ELF-1 (cell line): ENCODE measurements at regions not wholly inside any gene's neighbourhood (a gene's known extent, or its start where the extent isn't known, plus 50 kb on each side); places are given as distances from the start of the nearest gene placed in this dataset.

ENCODE experiments used
- DNase-seq: peaks from one replicate; pipeline ENCODE4 v3.0.0-alpha.2; 2016; ENCODE audit warnings: low read depth, low spot score

DNA sequence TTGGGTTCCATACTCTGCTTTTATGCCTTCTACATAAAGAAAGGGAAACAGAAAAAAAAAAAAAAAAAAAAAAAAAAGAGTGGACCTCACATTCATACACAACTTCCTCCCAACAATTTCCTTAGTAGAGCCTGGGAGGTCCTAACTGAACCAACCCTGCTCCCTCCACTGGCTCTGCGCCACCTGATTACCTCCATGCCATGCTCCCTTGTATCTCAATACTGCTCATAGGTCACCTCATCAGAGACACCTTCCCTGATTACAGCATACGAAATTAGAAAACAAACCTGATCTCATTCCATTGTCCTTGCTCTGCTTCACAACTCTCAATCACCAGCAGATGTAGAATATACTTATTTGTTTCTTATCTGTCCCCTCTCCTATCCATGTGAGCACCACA is 134.2 kb upstream of the EYA4 start:
- no peak for DNase-seq

DNA sequence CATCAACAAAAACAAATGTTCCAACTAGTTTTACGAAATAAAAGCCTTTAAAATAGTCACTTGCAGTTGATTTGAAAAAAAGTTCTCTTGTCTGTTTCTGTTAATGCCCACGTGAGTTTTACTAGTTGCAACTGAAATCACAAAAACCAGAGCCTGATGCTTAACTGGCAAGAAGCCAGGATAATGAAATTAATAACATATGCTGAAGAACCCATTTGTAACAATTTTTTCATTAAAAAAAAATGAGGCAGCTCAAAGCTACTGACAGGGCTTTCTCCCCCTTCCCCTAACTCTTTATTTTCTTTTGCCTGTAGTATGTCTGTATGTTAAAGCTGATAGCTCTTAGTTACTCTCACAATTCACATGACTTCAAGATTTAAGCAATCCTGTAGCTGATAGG is 132.7 kb upstream of the EYA4 start:
- no peak for DNase-seq

DNA sequence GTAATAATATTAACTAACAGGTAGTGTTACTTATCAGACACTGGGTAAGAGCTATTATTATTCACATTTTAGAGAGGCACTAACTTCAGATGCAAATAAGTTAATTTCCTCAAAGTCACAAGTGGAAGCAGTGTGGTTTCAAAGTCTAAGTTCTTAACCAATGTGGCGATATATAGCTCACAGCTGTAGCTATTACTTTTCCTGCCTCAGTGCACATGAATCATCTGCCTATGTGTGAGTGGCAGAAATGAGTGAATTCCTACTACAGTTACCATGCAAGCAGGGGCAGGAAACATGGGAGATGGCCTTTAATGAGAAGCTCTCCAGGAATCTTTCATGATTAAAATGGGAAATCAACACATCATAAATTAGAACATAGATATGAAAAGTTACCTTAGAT is 126.2 kb upstream of the EYA4 start:
- no peak for DNase-seq

GRCh38 chr6:133115946-133116345 is 125.2 kb upstream of the EYA4 start:
- no peak for DNase-seq

- no peak for DNase-seq
Measured at GRCh38 chr6:133128191-133128590, 113.0 kb upstream of the EYA4 start.

DNA sequence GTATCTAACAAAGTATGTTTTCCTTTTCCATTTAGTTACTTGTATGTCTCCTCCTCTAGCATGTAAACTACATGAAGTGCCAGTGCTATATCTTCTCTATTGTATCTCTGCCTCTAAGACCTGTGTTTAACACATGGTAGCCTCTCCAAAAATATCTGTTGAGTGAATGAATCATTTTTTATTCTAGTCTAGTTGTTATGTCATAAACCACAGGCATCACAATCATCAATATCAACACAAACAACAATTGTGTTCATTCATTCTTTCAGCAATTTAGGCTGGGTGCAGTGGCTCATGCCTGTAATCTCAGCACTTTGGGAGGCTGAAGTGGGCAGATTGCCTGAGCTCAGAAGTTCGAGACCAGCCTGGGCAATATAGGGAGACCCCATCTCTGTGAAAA is 111.6 kb upstream of the EYA4 start:
- DNase-seq: no peak

- peak; percentile 63 for DNase-seq
Measured at GRCh38 chr6:133130863-133131262, 110.3 kb upstream of the EYA4 start.

GRCh38 chr6:133131621-133132465 is 109.3 kb upstream of the EYA4 start:
- peak; percentile 4 for DNase-seq

DNA sequence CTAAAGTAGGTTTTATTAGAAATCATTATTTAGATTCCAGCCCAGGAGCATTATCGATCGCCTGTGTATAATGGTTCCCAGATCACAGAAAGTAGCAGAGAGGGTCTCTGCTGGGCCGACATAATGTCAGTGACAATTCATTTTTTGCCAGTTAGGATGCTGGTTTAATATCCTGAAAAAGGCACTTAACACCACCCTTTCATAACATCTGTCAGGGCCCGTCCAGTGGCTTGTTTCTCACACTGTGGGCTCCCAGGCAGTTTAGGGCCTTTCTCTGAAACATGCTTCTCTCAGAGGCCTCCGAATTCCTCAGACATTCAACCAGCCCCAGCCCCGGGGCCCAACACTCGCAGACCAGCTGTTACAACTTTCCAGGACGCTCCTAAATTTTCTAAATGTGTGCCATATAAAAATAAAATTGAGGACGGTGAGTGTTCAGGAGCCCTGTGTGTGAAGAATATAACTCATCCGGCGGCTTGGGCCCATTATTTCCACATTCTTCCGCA is 108.6 kb upstream of the EYA4 start:
- peak; percentile 32 for DNase-seq

GRCh38 chr6:133136177-133136880 is 104.8 kb upstream of the EYA4 start:
- DNase-seq: no peak

DNA sequence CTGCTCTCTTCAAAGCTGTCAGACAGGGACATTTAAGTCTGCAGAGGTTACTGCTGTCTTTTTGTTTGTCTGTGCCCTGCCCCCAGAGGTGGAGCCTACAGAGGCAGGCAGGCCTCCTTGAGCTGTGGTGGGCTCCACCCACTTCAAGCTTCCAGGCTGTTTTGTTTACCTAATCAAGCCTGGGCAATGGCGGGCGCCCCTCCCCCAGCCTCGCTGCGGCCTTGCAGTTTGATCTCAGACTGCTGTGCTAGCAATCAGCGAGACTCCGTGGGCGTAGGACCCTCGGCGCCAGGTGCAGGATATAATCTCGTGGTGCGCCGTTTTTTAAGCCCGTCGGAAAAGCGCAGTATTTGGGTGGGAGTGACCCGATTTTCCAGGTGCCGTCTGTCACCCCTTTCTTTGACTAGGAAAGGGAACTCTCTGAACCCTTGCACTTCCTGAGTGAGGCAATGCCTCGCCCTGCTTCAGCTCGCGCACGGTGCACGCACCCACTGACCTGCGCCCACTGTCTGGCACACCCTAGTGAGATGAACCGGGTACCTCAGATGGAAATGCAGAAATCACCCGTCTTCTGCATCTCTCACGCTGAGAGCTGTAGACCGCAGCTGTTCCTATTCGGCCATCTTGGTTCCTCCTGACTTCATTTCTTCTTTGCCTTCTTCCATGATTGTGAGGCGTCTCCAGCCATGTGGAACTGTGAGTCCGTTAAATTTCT is 93.5 kb upstream of the EYA4 start:
- DNase-seq: peak; percentile 76

GRCh38 chr6:133156689-133157088 is 84.5 kb upstream of the EYA4 start:
- DNase-seq: no peak

DNA sequence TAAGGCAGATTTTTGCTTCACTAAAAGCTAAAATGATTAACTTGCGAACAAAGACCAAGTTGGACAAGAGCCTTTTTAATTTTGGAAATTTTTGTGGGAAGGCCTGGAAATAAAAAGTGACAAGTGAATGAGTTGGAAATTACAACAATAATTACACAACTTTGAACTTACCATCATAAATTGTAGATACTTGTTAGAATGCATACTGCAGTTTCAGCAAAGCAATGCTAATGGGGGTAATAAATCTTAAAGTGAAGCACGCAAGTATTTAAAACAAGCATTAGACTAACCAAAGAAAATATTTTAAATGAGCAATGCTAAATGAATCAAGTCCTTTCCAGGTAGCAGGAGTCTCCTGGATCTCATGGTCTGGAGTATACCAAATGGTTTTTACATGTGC is 83.2 kb upstream of the EYA4 start:
- no peak for DNase-seq

DNA sequence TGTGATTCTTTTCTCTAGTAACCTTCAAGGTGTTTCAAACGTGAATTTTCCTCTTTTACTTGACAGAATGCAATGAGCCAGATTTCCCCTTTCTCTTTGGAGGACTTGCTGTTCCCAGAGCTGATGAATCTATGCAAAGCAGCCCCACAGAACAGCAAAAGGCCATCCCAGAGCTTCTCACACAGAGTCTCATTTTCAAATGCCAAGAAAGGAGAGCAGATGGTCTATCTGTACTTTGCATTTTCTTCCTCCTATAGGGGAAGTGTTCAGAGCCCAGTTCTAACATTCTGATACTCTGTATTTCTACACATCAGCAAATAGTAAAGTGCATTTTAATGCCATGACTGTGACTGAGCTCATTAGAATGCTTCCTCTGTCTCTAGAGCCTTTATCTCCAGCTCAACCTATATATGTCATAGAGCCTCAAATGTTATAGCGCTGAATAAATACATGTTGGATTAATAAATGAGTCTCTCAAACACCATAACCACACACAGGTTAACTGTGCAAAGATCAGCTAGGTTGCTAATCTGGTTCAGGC is 81.8 kb upstream of the EYA4 start:
- no peak for DNase-seq

- no peak for DNase-seq
Measured at GRCh38 chr6:133160536-133160935, 80.6 kb upstream of the EYA4 start.

DNA sequence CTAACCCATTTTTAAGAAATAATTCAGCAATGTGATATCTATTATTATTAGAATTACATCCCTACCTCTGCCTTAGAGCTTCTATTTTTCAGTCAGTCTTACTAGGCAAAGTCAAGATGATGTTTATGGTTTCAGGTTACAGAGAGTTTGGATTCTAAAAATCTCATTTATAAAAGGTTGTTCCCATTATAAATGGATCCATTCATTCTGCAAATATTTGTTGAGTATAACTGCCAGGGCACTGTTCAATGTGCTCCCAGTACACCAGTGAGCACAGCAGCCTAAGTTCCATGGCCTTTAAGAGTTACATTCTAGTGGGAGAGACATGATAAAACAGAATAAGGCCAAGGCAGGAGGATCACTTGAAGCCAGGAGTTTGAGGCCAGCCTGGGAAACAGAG is 75.9 kb upstream of the EYA4 start:
- DNase-seq: no peak

- no peak for DNase-seq
Measured at GRCh38 chr6:133166766-133167165, 74.4 kb upstream of the EYA4 start.

DNA sequence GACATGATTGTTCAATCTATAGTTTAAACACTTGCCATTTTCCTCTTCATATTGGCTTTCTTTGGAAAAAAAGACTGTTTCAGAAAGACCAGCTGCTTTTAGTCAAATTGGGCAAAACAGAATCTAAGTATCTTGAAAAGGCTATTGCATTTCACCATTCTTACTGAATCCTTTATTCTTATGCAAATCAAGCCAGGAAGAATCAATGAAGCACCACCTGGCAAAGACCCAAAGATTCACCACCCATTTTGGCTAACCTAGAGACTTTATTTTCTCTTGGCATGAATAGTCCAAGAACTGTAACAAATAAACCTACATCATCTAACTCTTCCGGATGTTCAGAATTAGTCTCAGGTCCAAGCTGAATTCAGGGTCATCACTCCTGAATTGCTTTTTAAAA is 71.3 kb upstream of the EYA4 start:
- DNase-seq: no peak

DNA sequence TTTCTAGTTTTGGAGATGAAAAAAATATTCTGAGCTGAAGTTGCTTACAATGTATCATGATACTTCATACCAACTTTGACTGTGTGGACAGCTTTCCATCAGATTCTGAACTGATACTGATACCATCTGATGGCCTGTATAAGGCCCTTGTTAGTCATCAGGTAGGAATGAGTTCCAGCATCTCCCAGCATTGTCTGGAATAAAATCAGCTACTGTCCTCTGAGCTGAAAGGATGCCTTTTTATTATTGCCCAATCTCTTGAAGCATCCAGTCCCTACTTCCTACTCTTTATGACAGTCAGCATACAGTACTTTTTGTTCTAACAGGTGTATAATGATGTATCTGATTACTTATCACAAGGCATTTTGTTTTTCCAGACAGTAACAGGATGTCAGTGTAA is 70.6 kb upstream of the EYA4 start:
- no peak for DNase-seq

GRCh38 chr6:133171989-133172604 is 69.1 kb upstream of the EYA4 start:
- DNase-seq: no peak

GRCh38 chr6:133173276-133173675 is 67.9 kb upstream of the EYA4 start:
- DNase-seq: no peak

DNA sequence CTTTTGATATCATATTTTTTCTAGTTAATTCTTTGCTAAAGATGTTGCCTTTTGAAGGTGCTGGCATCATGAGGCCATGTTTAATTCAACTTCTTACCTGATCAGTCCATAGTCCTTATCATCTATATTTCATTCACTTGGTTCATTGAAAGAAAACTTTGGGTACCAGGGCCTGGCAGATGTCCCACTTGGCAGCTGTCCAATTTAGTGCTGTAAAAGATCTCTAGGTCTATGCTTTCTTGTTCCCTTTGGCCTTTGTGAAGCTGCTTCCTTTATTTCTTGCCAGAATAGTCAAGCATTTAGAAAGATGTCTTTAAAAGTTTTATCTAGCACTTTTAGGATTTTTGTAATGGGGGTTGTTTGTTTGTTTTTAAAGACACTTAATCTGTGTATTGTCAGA is 61.7 kb upstream of the EYA4 start:
- no peak for DNase-seq
